ENCODE measurements at regions not wholly inside any gene's neighbourhood (a gene's known extent, or its start where the extent isn't known, plus 50 kb on each side); places are given as distances from the start of the nearest gene placed in this dataset.

DNA sequence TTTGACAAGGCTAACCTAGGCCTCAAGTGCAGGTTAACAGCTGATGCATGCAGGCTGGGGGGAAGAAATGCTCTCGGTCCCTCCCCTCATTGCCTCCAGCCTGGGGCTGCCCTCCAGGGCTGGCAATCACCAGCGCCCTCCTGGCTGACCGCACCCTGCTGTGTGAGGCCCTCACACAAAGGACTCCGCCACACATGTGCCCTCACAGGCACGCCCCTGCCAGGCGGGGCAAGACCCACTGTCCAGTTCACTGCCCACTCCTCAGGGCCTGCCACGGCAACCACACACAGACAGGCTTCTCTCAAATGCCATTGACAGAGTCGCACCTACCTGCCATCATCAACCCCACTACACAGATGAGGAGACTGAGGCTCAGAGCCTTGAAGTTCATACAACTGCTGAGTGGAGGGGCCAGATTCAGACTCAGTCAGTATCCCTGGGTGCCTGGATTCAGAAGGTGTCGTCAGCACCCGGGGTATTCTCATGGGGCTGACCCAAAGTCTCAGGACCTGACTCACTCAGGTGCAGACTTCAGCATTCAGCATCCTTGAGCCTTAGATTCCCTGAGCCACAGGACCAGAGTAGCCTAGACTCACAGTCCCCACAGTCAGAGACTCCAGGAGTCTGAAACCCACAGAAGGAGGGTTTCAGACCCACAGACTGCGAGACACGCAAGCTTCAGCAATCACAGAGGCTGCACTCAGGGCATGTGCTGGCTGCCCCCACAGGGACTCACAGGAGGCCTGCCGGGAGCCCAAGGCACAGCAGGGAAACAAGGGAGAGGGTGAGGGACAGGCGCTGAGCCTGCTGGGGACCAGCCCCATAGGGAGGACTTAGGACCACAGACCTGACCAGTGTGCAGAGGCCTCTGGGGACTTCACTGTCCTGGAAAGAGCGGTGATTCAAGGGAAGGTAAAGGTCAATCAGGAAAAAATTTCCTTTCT is 458.0 kb downstream of the MATN1 start:
- no peak overlapping the region for H3K27ac ChIP-seq (ENCODE audit: low read depth in 1 of 2, low read length in 1 of 2)
- H3K4me1 ChIP-seq (ENCODE audit: control insufficient read depth in 2 of 2, insufficient read depth in 2 of 2, low read length in 2 of 2) = no peaks in the 10 kb centered on the region
- H3K27me3 ChIP-seq (ENCODE audit: control insufficient read depth in 2 of 2, insufficient read depth in 1 of 2, low read length in 1 of 2) = no peaks in the 10 kb centered on the region
- H3K36me3 ChIP-seq (ENCODE audit: control insufficient read depth in 2 of 2, insufficient read depth in 2 of 2, low read length in 1 of 2) = no peaks in the 10 kb centered on the region
- no peak overlapping the region for H3K4me3 ChIP-seq (ENCODE audit: low read length in 2 of 2)
- 92% methylated on average over 15 of the region's 15 CpGs for WGBS
- DNase-seq (ENCODE audit: low read depth in 6 of 9, low spot score in 9 of 9) = no peak
- H3K9me3 ChIP-seq (ENCODE audit: control insufficient read depth in 2 of 2, insufficient read depth in 1 of 2, low read length in 1 of 2) = no peaks in the 10 kb centered on the region

DNA sequence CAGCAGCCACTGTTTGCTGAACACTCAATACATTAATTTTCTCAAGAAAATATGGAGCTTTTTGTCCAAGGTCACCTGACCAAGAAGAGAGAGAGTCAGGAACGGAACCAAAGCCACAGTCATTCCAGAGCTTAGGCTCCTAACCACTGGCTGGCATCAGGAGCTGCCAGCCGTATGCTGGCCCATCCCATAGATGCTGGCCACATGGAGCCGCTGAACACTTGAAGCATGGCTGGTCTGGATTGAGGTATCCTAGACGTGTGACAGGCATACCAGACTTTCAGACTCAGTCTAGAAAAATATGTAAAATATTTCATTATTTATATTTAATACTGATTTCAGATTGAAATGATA is 458.7 kb downstream of the MATN1 start:
- Histone ChIP-seq H3K9me3 (ENCODE audit: control insufficient read depth in 2 of 2, insufficient read depth in 1 of 2, low read length in 1 of 2) (no peaks in the 10 kb centered on the region), H3K27me3 (ENCODE audit: control insufficient read depth in 2 of 2, insufficient read depth in 1 of 2, low read length in 1 of 2) (no peaks in the 10 kb centered on the region), H3K4me3 (ENCODE audit: low read length in 2 of 2) (no peak overlapping the region), H3K27ac (ENCODE audit: low read depth in 1 of 2, low read length in 1 of 2) (no peak overlapping the region), H3K4me1 (ENCODE audit: control insufficient read depth in 2 of 2, insufficient read depth in 2 of 2, low read length in 2 of 2) (no peaks in the 10 kb centered on the region), H3K36me3 (ENCODE audit: control insufficient read depth in 2 of 2, insufficient read depth in 2 of 2, low read length in 1 of 2) (no peaks in the 10 kb centered on the region)
- no peak for DNase-seq (ENCODE audit: low read depth in 6 of 9, low spot score in 9 of 9)
- WGBS = 92% methylated on average over 4 of the region's 4 CpGs

DNA sequence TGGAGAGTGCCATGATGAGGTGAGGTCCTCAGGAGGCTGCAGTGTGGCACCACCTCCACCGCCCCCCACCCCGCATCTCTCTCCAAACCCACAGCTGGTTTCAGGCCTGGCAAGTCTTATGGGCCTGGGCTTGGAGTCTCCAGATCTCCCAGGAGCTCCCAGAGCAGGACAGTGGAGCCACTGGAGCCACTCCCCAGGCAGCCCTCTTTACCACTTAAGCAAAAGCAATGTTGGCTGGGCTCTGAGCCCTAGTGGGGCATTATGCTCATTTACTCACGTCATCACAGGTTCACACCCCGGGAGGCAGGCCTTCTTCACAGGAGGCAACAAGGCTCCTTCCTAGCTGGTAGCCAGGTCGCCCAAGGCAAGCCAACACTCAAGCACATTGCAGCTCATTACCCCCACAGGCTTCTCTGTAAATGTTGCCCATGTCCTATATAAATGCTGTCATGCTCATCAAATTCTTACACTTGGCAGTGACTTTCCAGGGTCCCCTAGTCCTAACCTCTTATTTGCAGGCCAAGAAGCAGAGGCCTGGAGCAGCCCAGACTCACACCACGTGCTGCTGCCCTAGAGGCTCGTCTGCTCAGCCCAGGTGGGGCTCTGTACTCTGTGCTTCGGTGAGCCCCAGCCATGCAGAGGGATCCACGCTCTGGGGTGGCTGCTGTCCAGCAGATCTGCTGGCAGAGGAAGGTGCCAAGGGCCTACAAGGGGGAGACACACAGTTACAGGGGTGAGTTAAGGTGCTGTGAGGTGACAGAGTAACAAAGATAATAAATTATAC is 459.3 kb downstream of the MATN1 start:
- no peaks in the 10 kb centered on the region for H3K4me1 ChIP-seq (ENCODE audit: control insufficient read depth in 2 of 2, insufficient read depth in 2 of 2, low read length in 2 of 2)
- no peak overlapping the region for H3K27ac ChIP-seq (ENCODE audit: low read depth in 1 of 2, low read length in 1 of 2)
- no peaks in the 10 kb centered on the region for H3K9me3 ChIP-seq (ENCODE audit: control insufficient read depth in 2 of 2, insufficient read depth in 1 of 2, low read length in 1 of 2)
- DNase-seq (ENCODE audit: low read depth in 6 of 9, low spot score in 9 of 9) = no peak
- no peaks in the 10 kb centered on the region for H3K36me3 ChIP-seq (ENCODE audit: control insufficient read depth in 2 of 2, insufficient read depth in 2 of 2, low read length in 1 of 2)
- no peak overlapping the region for H3K4me3 ChIP-seq (ENCODE audit: low read length in 2 of 2)
- no peaks in the 10 kb centered on the region for H3K27me3 ChIP-seq (ENCODE audit: control insufficient read depth in 2 of 2, insufficient read depth in 1 of 2, low read length in 1 of 2)
- 82% methylated on average over 9 of the region's 9 CpGs for WGBS

DNA sequence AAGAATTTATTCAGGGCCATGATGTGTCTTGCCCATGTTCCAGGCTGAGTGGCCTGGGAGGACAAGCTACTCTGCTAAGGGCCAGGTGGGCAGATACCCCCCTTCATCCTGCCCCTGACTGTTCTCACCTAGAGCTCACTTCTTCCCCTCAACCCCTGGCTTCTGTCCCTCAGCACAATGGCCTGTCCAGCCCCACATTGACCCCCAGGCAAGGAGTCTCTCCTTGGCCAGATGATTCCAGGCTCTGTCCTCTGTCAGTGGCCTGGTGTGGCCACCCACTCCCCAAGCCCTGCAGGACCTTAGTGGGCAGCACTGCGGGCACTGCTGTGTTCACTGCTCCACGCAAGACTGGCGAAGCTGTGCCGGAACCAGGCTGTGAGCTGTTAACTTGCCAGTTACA is 460.0 kb downstream of the MATN1 start:
- H3K4me3 ChIP-seq (ENCODE audit: low read length in 2 of 2) = no peak overlapping the region
- H3K27ac ChIP-seq (ENCODE audit: low read depth in 1 of 2, low read length in 1 of 2) = no peak overlapping the region
- no peaks in the 10 kb centered on the region for H3K4me1 ChIP-seq (ENCODE audit: control insufficient read depth in 2 of 2, insufficient read depth in 2 of 2, low read length in 2 of 2)
- H3K9me3 ChIP-seq (ENCODE audit: control insufficient read depth in 2 of 2, insufficient read depth in 1 of 2, low read length in 1 of 2) = no peaks in the 10 kb centered on the region
- no peak for DNase-seq (ENCODE audit: low read depth in 6 of 9, low spot score in 9 of 9)
- WGBS = 90% methylated on average over 4 of the region's 4 CpGs
- no peaks in the 10 kb centered on the region for H3K36me3 ChIP-seq (ENCODE audit: control insufficient read depth in 2 of 2, insufficient read depth in 2 of 2, low read length in 1 of 2)
- H3K27me3 ChIP-seq (ENCODE audit: control insufficient read depth in 2 of 2, insufficient read depth in 1 of 2, low read length in 1 of 2) = no peaks in the 10 kb centered on the region

DNA sequence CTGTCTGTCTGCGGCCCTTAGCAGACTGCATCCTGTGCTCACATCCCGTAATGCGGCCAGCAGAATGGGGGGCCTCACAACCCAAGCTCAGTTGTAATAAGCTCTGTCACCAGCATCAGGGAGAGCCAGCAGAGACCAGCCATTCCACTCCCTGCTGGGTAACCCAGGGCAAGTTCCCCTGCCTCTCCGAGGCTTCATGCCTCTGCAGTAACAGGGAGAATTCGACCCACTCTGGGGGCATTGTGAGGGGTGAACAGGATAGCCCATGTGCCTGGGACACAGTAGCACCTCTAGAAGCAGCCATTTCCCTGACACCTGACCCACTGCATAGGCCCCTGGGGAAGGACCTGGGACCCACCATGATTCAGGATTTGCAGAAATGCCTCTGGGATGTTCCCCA is 461.2 kb downstream of the MATN1 start:
- DNase-seq (ENCODE audit: low read depth in 6 of 9, low spot score in 9 of 9) = no peak
- WGBS = 72% methylated on average over 5 of the region's 5 CpGs
- Histone ChIP-seq H3K4me3 (ENCODE audit: low read length in 2 of 2) (no peak overlapping the region), H3K36me3 (ENCODE audit: control insufficient read depth in 2 of 2, insufficient read depth in 2 of 2, low read length in 1 of 2) (no peaks in the 10 kb centered on the region), H3K27me3 (ENCODE audit: control insufficient read depth in 2 of 2, insufficient read depth in 1 of 2, low read length in 1 of 2) (no peaks in the 10 kb centered on the region), H3K27ac (ENCODE audit: low read depth in 1 of 2, low read length in 1 of 2) (no peak overlapping the region), H3K4me1 (ENCODE audit: control insufficient read depth in 2 of 2, insufficient read depth in 2 of 2, low read length in 2 of 2) (no peaks in the 10 kb centered on the region), H3K9me3 (ENCODE audit: control insufficient read depth in 2 of 2, insufficient read depth in 1 of 2, low read length in 1 of 2) (no peaks in the 10 kb centered on the region)

DNA sequence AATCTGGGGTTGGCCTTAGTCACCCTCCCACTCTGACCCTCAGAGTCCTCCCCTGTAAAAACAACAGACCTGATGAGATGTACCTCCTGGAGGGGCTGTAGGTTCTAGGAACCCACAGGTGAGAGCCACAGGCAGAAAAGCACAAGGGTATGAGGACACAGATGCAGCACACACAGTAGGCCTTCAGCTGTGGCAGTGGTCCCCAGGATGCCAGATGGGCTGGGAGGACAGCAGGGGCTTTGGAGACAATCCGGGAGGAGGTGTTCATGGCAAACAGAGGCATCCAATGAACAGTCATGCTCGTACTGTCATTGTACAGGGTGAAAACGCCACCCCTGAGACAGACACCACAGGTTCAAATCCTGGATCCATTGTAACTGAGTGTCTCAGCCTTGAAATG is 463.1 kb downstream of the MATN1 start:
- H3K27ac ChIP-seq (ENCODE audit: low read depth in 1 of 2, low read length in 1 of 2) = no peak overlapping the region
- H3K27me3 ChIP-seq (ENCODE audit: control insufficient read depth in 2 of 2, insufficient read depth in 1 of 2, low read length in 1 of 2) = no peaks in the 10 kb centered on the region
- H3K4me1 ChIP-seq (ENCODE audit: control insufficient read depth in 2 of 2, insufficient read depth in 2 of 2, low read length in 2 of 2) = no peaks in the 10 kb centered on the region
- H3K36me3 ChIP-seq (ENCODE audit: control insufficient read depth in 2 of 2, insufficient read depth in 2 of 2, low read length in 1 of 2) = no peaks in the 10 kb centered on the region
- no peak overlapping the region for H3K4me3 ChIP-seq (ENCODE audit: low read length in 2 of 2)
- DNase-seq (ENCODE audit: low read depth in 6 of 9, low spot score in 9 of 9) = no peak
- no peaks in the 10 kb centered on the region for H3K9me3 ChIP-seq (ENCODE audit: control insufficient read depth in 2 of 2, insufficient read depth in 1 of 2, low read length in 1 of 2)
- WGBS = 77% methylated on average over 3 of the region's 3 CpGs

DNA sequence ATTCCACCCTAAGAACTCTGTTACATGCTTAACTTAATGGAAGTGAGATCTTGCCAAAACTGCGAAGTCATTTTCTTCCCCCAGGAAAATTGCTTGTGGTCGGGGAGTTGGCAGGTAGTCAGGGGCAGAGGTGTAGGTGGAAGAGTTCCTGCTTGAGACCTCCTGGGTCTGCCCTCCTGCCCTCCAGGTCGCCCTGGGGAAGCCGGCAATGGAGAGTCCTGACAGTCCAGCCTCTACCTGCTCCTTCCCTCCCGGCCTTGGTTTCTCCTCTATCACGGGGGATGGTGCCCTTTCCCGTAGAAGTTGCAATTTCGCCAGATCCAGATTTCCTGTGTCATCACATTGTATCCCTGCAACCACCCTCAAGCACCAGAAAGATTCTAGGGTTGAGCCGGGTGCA is 463.8 kb downstream of the MATN1 start:
- Histone ChIP-seq H3K36me3 (ENCODE audit: control insufficient read depth in 2 of 2, insufficient read depth in 2 of 2, low read length in 1 of 2) (no peaks in the 10 kb centered on the region), H3K4me3 (ENCODE audit: low read length in 2 of 2) (no peak overlapping the region), H3K27ac (ENCODE audit: low read depth in 1 of 2, low read length in 1 of 2) (no peak overlapping the region), H3K9me3 (ENCODE audit: control insufficient read depth in 2 of 2, insufficient read depth in 1 of 2, low read length in 1 of 2) (no peaks in the 10 kb centered on the region), H3K27me3 (ENCODE audit: control insufficient read depth in 2 of 2, insufficient read depth in 1 of 2, low read length in 1 of 2) (no peaks in the 10 kb centered on the region), H3K4me1 (ENCODE audit: control insufficient read depth in 2 of 2, insufficient read depth in 2 of 2, low read length in 2 of 2) (no peaks in the 10 kb centered on the region)
- 70% methylated on average over 9 of the region's 9 CpGs for WGBS
- no peak for DNase-seq (ENCODE audit: low read depth in 6 of 9, low spot score in 9 of 9)

DNA sequence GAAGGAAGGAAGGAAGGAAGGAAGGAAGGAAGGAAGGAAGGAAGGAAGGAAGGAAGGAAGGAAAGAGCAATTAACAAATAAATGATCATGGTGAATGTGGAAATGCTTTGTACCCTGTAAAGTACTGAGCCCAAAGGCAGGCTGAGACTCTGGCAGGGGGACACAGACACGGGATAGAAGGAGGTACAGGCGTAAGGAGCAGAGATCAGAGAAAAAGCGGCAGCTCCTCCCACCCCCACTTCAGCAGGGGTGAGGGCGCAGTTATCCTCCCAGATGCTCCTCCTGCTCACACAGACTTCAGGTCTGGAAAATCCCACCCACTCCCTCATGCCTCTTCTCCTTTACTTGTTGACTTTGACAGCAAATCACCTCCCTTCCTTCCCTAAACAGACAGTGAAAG is 464.5 kb downstream of the MATN1 start:
- H3K36me3 ChIP-seq (ENCODE audit: control insufficient read depth in 2 of 2, insufficient read depth in 2 of 2, low read length in 1 of 2) = no peaks in the 10 kb centered on the region
- no peaks in the 10 kb centered on the region for H3K4me1 ChIP-seq (ENCODE audit: control insufficient read depth in 2 of 2, insufficient read depth in 2 of 2, low read length in 2 of 2)
- no peak overlapping the region for H3K27ac ChIP-seq (ENCODE audit: low read depth in 1 of 2, low read length in 1 of 2)
- 18% methylated on average over 4 of the region's 4 CpGs for WGBS
- no peak overlapping the region for H3K4me3 ChIP-seq (ENCODE audit: low read length in 2 of 2)
- DNase-seq (ENCODE audit: low read depth in 6 of 9, low spot score in 9 of 9) = no peak
- no peaks in the 10 kb centered on the region for H3K9me3 ChIP-seq (ENCODE audit: control insufficient read depth in 2 of 2, insufficient read depth in 1 of 2, low read length in 1 of 2)
- H3K27me3 ChIP-seq (ENCODE audit: control insufficient read depth in 2 of 2, insufficient read depth in 1 of 2, low read length in 1 of 2) = no peaks in the 10 kb centered on the region

DNA sequence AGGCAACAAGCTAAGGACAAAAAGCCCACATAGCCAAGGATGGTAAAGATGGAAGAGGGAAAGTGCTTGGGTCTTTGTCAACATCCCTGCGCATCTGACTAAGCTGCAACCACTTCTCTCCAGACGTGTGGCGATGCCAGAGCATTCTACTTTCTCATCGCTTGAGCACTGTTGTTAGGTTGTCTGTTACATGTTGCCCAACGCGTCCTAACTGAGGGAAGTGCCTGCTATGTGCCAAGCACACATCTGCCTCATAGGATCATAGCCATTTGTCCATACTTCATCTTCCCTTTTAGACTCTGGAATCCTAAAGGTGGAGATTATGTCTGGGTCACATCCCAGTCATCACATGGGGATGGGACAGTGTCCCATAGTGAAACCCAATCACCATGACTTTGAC is 464.9 kb downstream of the MATN1 start:
- no peak overlapping the region for H3K4me3 ChIP-seq (ENCODE audit: low read length in 2 of 2)
- 84% methylated on average over 6 of the region's 6 CpGs for WGBS
- H3K36me3 ChIP-seq (ENCODE audit: control insufficient read depth in 2 of 2, insufficient read depth in 2 of 2, low read length in 1 of 2) = no peaks in the 10 kb centered on the region
- no peaks in the 10 kb centered on the region for H3K4me1 ChIP-seq (ENCODE audit: control insufficient read depth in 2 of 2, insufficient read depth in 2 of 2, low read length in 2 of 2)
- H3K27ac ChIP-seq (ENCODE audit: low read depth in 1 of 2, low read length in 1 of 2) = no peak overlapping the region
- no peaks in the 10 kb centered on the region for H3K9me3 ChIP-seq (ENCODE audit: control insufficient read depth in 2 of 2, insufficient read depth in 1 of 2, low read length in 1 of 2)
- no peak for DNase-seq (ENCODE audit: low read depth in 6 of 9, low spot score in 9 of 9)
- no peaks in the 10 kb centered on the region for H3K27me3 ChIP-seq (ENCODE audit: control insufficient read depth in 2 of 2, insufficient read depth in 1 of 2, low read length in 1 of 2)
